WTC11 (cell line): ENCODE measurements at regions not wholly inside any gene's neighbourhood (a gene's known extent, or its start where the extent isn't known, plus 50 kb on each side); places are given as distances from the start of the nearest gene placed in this dataset.
"Not testable (repeated sequence)": the region's sequence is repeated elsewhere in the genome, so short reads cannot be mapped to it uniquely, and the experiment has no call there.

Source experiments
- ATAC-seq: fragments of 200-7000 bp; cut with Tn5 transposase; 2 replicates; pipeline ENCODE4 v1.10.0; 2021; ENCODE audit warnings: mild to moderate bottlenecking, moderate library complexity
- CTCF ChIA-PET: fragments of 300-600 bp; sonication (Branson Sonifier 250); formaldehyde crosslinking; loops from one replicate; lab custom pipeline; 2021; ENCODE audit warnings: antibody characterized with exemption; lab: Charles Lee
- POLR2A ChIA-PET: fragments of 350-600 bp; sonication (Branson Sonifier 250); formaldehyde crosslinking; loops from one replicate; lab custom pipeline; 2021; ENCODE audit warnings: antibody characterized with exemption; lab: Charles Lee
- DNase-seq: peaks from one replicate; pipeline ENCODE4 v3.0.0; 2021; ENCODE audit warnings: low spot score
- H3K27ac Mint-ChIP-seq: 2 replicates; pipeline ENCODE4 v1.8.0; 2021; ENCODE audit warnings: mixed read lengths
- H3K27me3 Mint-ChIP-seq: 2 replicates; pipeline ENCODE4 v1.8.0; 2021; ENCODE audit warnings: low read depth, mild to moderate bottlenecking, moderate library complexity, mixed read lengths
- H3K36me3 Mint-ChIP-seq: 2 replicates; pipeline ENCODE4 v1.8.0; 2021; ENCODE audit warnings: mixed read lengths
- H3K4me1 Mint-ChIP-seq: 2 replicates; pipeline ENCODE4 v1.8.0; 2022; ENCODE audit warnings: mixed read lengths
- H3K4me3 Mint-ChIP-seq: 2 replicates; pipeline ENCODE4 v1.8.0; 2021; ENCODE audit warnings: mild to moderate bottlenecking, moderate library complexity, mixed read lengths
- H3K9me3 Mint-ChIP-seq: 2 replicates; pipeline ENCODE4 v1.8.0; 2021; ENCODE audit warnings: mixed read lengths
- CBFB ChIP-seq: sonication (generic); formaldehyde crosslinking; IDR thresholded peaks from 2 replicates; pipeline ENCODE4 v1.8.1; 2022; ENCODE audit warnings: mild to moderate bottlenecking, low read depth, missing genetic modification reagents
- CREB1 ChIP-seq: sonication (generic); formaldehyde crosslinking; IDR thresholded peaks from 2 replicates; pipeline ENCODE4 v1.8.0; 2023; ENCODE audit warnings: mild to moderate bottlenecking, missing genetic modification reagents
- CREM ChIP-seq: sonication (generic); formaldehyde crosslinking; IDR thresholded peaks from 2 replicates; pipeline ENCODE4 v1.8.1; 2022; ENCODE audit warnings: mild to moderate bottlenecking, missing genetic modification reagents, moderate library complexity
- EMX1 ChIP-seq: fragments of 250-450 bp; sonication (Bioruptor Pico); IDR thresholded peaks from 2 replicates; pipeline ENCODE4 v1.8.0; 2021; ENCODE audit warnings: mild to moderate bottlenecking
- FOXP1 ChIP-seq: sonication (generic); formaldehyde crosslinking; IDR thresholded peaks from 2 replicates; pipeline ENCODE4 v1.8.0; 2022; ENCODE audit warnings: missing genetic modification reagents, mild to moderate bottlenecking, moderate library complexity, borderline replicate concordance
- GABPB1 ChIP-seq: sonication (generic); formaldehyde crosslinking; IDR thresholded peaks from 2 replicates; pipeline ENCODE4 v1.8.1; 2023; ENCODE audit warnings: mild to moderate bottlenecking, missing genetic modification reagents
- IRF2 ChIP-seq: sonication (generic); formaldehyde crosslinking; IDR thresholded peaks from 2 replicates; pipeline ENCODE4 v1.8.0; 2022; ENCODE audit warnings: low read depth, missing genetic modification reagents, borderline replicate concordance
- MXD4 ChIP-seq: fragments of 250-450 bp; sonication (Bioruptor Pico); IDR thresholded peaks from 2 replicates; pipeline ENCODE4 v1.8.0; 2021; ENCODE audit warnings: mild to moderate bottlenecking, moderate library complexity, borderline replicate concordance
- PRRX2 ChIP-seq: fragments of 250-450 bp; sonication (Bioruptor Pico); IDR thresholded peaks from 2 replicates; pipeline ENCODE4 v1.8.0; 2021; ENCODE audit warnings: mild to moderate bottlenecking
- SP1 ChIP-seq: sonication (generic); formaldehyde crosslinking; conservative IDR thresholded peaks from 2 replicates; pipeline ENCODE4 v1.8.1; 2022; ENCODE audit warnings: missing genetic modification reagents
- TCF7 ChIP-seq: sonication (generic); formaldehyde crosslinking; IDR thresholded peaks from 2 replicates; pipeline ENCODE4 v1.8.0; 2022; ENCODE audit warnings: mild to moderate bottlenecking, low read depth, missing genetic modification reagents, moderate library complexity
- ZNF121 ChIP-seq: sonication (generic); formaldehyde crosslinking; IDR thresholded peaks from 2 replicates; pipeline ENCODE4 v1.8.0; 2023; ENCODE audit warnings: missing genetic modification reagents
- ZNF396 ChIP-seq: fragments of 250-450 bp; sonication (Bioruptor Pico); IDR thresholded peaks from 2 replicates; pipeline ENCODE4 v1.8.0; 2021; ENCODE audit warnings: mild to moderate bottlenecking, moderate library complexity, borderline replicate concordance
- TF ChIP-seq, protein P1 (sequence below): fragments of 250-450 bp; sonication (Bioruptor Pico); IDR thresholded peaks from 2 replicates; pipeline ENCODE4 v1.9.0; 2021; ENCODE audit warnings: mild to moderate bottlenecking
- TF ChIP-seq, protein P2 (sequence below): sonication (generic); formaldehyde crosslinking; IDR thresholded peaks from 2 replicates; pipeline ENCODE4 v1.8.0; 2023; ENCODE audit warnings: missing genetic modification reagents
- TF ChIP-seq, protein P3 (sequence below): sonication (generic); formaldehyde crosslinking; IDR thresholded peaks from 2 replicates; pipeline ENCODE4 v1.8.0; 2022; ENCODE audit warnings: mild to moderate bottlenecking, missing genetic modification reagents
- TF ChIP-seq, protein P4 (sequence below): sonication (generic); formaldehyde crosslinking; IDR thresholded peaks from 2 replicates; pipeline ENCODE4 v1.8.1; 2023; ENCODE audit warnings: mild to moderate bottlenecking, missing genetic modification reagents, borderline replicate concordance
- TF ChIP-seq, protein P5 (sequence below): sonication (generic); formaldehyde crosslinking; IDR thresholded peaks from 2 replicates; pipeline ENCODE4 v1.8.0; 2022; ENCODE audit warnings: mild to moderate bottlenecking, missing genetic modification reagents

DNA sequence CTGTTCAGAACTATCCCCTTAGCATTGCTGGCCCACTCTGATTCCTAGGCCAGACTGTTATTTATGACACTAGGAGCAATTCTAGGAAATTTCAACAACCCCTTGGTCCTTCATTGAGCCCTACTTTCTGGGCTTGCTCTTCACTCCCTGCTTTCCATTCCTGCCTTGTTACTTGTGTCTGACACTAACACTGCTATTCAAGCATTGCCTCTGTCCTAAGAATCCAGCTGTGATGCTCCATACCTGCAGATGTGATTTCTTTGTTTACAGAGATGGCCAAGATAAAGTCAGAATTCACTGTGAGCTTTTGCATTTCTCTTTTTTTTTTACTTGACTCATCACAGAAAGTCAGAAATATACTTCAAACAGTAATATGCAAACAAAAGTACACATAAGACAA, 377.2 kb upstream of the GOT2 start:
- ChIA-PET CTCF (interaction anchor here (1.5 kb wide), 1 partner anchor 297 kb away, joined by 4 read pairs; no protein-coding TSS in a partner anchor), POLR2A (no interaction called here)
- Mint-ChIP-seq H3K27ac (no peak overlapping the region), H3K27me3 (no peaks in the 10 kb centered on the region), H3K9me3 (no peaks in the 10 kb centered on the region; the same call in 1 of the 2 replicates), H3K4me3 (no peak overlapping the region), H3K36me3 (no peaks in the 10 kb centered on the region), H3K4me1 (peaks cover 14% of the 10 kb centered on the region)
- ATAC-seq (peak; percentile 58; the same call in 1 of the 2 replicates), DNase-seq (no peak)
- 0 out of 2 replicates have a peak, but pooled peaks have one; percentile 6 for TF ChIP-seq ZNF121
- TF ChIP-seq EMX1 = no peak
- TF ChIP-seq PRRX2 (CRISPR knock-in tag) = no peak

DNA sequence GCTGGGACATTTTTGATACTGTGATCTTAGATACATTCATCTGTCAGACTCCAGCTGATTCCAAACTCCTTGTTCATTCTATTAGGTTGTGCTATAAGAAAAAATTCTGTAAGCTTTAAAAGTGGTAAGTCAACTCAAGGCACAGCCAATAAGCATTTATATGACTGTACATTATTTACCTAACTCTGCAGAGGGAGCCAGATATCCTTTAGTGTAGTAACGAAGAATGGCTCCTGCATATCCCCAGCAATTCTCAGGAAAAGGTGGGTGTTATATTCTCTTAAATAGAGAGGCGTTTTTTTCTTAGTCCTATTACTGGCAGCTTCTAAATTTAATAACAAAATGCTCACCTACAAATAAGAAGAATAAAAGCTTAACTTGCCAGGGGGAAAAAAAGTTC, 374.3 kb upstream of the GOT2 start:
- ChIA-PET CTCF (interaction anchor here (0.9 kb wide), 1 partner anchor 216 kb away, joined by 3 read pairs; no protein-coding TSS in a partner anchor), POLR2A (no interaction called here)
- peaks cover 12% of the 10 kb centered on the region; the same call in 1 of the 2 replicates for H3K4me1 Mint-ChIP-seq
- TF ChIP-seq CREB1 (CRISPR knock-in tag) (no peak), GABPB1 (CRISPR knock-in tag) (no peak), FOXP1 (CRISPR knock-in tag) (no peak), IRF2 (CRISPR knock-in tag) (no peak), SP1 (CRISPR knock-in tag) (no peak)
- TF ChIP-seq, protein P1, sequence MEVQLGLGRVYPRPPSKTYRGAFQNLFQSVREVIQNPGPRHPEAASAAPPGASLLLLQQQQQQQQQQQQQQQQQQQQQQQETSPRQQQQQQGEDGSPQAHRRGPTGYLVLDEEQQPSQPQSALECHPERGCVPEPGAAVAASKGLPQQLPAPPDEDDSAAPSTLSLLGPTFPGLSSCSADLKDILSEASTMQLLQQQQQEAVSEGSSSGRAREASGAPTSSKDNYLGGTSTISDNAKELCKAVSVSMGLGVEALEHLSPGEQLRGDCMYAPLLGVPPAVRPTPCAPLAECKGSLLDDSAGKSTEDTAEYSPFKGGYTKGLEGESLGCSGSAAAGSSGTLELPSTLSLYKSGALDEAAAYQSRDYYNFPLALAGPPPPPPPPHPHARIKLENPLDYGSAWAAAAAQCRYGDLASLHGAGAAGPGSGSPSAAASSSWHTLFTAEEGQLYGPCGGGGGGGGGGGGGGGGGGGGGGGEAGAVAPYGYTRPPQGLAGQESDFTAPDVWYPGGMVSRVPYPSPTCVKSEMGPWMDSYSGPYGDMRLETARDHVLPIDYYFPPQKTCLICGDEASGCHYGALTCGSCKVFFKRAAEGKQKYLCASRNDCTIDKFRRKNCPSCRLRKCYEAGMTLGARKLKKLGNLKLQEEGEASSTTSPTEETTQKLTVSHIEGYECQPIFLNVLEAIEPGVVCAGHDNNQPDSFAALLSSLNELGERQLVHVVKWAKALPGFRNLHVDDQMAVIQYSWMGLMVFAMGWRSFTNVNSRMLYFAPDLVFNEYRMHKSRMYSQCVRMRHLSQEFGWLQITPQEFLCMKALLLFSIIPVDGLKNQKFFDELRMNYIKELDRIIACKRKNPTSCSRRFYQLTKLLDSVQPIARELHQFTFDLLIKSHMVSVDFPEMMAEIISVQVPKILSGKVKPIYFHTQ (CRISPR knock-in tag) = no peak
- TF ChIP-seq, all 79 proteins: peak for 0
- H3K9me3 Mint-ChIP-seq = no peaks in the 10 kb centered on the region; the same call in 1 of the 2 replicates
- no peaks in the 10 kb centered on the region for H3K36me3 Mint-ChIP-seq
- no peak overlapping the region for H3K4me3 Mint-ChIP-seq
- no peak for DNase-seq
- no peak for ATAC-seq
- no peak overlapping the region for H3K27ac Mint-ChIP-seq
- no peaks in the 10 kb centered on the region for H3K27me3 Mint-ChIP-seq

DNA sequence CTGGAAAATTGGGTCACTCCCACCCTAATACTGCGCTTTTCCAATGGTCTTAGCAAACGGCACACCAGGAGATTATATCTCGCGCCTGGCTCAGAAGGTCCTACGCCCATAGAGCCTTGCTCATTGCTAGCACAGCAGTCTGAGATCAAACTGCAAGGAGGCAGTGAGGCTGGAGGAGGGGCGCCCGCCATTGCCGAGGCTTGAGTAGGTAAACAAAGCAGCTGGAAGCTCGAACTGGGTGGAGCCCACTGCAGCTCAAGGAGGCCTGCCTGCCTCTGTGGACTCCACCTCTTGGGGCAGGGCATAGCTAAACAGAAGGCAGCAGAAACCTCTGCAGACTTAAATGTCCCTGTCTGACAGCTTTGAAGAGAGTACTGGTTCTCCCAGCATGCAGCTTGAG, 362.6 kb upstream of the GOT2 start:
- H3K36me3 Mint-ChIP-seq = peaks cover 17% of the 10 kb centered on the region
- H3K9me3 Mint-ChIP-seq = peaks cover 25% of the 10 kb centered on the region
- ATAC-seq, CTCF ChIA-PET, POLR2A ChIA-PET, H3K4me1 Mint-ChIP-seq, DNase-seq, H3K27ac Mint-ChIP-seq, H3K4me3 Mint-ChIP-seq, H3K27me3 Mint-ChIP-seq: not testable (repeated sequence)

DNA sequence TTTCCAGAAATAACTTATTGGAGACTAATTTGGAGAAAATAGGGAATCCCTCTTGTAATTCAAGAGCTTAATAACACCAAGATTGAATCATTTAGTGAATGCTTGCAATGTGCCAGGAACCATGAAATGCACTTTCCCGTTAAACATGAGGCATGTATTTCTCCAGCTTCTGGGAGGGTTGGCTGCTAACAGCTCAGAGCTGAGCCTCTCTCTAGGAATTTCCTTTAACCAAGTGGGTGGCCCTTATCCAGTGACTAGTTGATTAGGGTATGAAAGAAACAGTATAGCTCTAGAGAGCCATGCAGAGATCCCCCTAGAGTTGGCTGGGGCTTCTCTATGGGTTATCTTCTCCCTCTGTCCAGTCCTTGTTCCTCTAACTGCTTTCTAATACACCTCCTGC, 356.4 kb upstream of the GOT2 start:
- no peak for DNase-seq
- Mint-ChIP-seq H3K4me1 (peaks cover 10% of the 10 kb centered on the region), H3K36me3 (no peaks in the 10 kb centered on the region), H3K27me3 (no peaks in the 10 kb centered on the region), H3K4me3 (no peak overlapping the region), H3K9me3 (no peaks in the 10 kb centered on the region), H3K27ac (no peak overlapping the region)
- CTCF ChIA-PET = interaction anchor here (1.9 kb wide), 1 partner anchor 276 kb away, joined by 4 read pairs; no protein-coding TSS in a partner anchor
- peak; percentile 64 for ATAC-seq
- POLR2A ChIA-PET = no interaction called here
- TF ChIP-seq, protein P2, sequence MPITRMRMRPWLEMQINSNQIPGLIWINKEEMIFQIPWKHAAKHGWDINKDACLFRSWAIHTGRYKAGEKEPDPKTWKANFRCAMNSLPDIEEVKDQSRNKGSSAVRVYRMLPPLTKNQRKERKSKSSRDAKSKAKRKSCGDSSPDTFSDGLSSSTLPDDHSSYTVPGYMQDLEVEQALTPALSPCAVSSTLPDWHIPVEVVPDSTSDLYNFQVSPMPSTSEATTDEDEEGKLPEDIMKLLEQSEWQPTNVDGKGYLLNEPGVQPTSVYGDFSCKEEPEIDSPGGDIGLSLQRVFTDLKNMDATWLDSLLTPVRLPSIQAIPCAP (CRISPR knock-in tag) = no peak
- TF ChIP-seq TCF7 = no peak
- TF ChIP-seq, protein P3, sequence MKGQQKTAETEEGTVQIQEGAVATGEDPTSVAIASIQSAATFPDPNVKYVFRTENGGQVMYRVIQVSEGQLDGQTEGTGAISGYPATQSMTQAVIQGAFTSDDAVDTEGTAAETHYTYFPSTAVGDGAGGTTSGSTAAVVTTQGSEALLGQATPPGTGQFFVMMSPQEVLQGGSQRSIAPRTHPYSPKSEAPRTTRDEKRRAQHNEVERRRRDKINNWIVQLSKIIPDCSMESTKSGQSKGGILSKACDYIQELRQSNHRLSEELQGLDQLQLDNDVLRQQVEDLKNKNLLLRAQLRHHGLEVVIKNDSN (CRISPR knock-in tag) = no peak
- no peak for TF ChIP-seq CBFB (CRISPR knock-in tag)
- no peak for TF ChIP-seq MXD4 (CRISPR knock-in tag)
- TF ChIP-seq ZNF396 (CRISPR knock-in tag) = no peak
- TF ChIP-seq, protein P4, sequence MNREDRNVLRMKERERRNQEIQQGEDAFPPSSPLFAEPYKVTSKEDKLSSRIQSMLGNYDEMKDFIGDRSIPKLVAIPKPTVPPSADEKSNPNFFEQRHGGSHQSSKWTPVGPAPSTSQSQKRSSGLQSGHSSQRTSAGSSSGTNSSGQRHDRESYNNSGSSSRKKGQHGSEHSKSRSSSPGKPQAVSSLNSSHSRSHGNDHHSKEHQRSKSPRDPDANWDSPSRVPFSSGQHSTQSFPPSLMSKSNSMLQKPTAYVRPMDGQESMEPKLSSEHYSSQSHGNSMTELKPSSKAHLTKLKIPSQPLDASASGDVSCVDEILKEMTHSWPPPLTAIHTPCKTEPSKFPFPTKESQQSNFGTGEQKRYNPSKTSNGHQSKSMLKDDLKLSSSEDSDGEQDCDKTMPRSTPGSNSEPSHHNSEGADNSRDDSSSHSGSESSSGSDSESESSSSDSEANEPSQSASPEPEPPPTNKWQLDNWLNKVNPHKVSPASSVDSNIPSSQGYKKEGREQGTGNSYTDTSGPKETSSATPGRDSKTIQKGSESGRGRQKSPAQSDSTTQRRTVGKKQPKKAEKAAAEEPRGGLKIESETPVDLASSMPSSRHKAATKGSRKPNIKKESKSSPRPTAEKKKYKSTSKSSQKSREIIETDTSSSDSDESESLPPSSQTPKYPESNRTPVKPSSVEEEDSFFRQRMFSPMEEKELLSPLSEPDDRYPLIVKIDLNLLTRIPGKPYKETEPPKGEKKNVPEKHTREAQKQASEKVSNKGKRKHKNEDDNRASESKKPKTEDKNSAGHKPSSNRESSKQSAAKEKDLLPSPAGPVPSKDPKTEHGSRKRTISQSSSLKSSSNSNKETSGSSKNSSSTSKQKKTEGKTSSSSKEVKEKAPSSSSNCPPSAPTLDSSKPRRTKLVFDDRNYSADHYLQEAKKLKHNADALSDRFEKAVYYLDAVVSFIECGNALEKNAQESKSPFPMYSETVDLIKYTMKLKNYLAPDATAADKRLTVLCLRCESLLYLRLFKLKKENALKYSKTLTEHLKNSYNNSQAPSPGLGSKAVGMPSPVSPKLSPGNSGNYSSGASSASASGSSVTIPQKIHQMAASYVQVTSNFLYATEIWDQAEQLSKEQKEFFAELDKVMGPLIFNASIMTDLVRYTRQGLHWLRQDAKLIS = no peak
- no peak for TF ChIP-seq CREM
- no peak for TF ChIP-seq ZNF121
- TF ChIP-seq, protein P5, sequence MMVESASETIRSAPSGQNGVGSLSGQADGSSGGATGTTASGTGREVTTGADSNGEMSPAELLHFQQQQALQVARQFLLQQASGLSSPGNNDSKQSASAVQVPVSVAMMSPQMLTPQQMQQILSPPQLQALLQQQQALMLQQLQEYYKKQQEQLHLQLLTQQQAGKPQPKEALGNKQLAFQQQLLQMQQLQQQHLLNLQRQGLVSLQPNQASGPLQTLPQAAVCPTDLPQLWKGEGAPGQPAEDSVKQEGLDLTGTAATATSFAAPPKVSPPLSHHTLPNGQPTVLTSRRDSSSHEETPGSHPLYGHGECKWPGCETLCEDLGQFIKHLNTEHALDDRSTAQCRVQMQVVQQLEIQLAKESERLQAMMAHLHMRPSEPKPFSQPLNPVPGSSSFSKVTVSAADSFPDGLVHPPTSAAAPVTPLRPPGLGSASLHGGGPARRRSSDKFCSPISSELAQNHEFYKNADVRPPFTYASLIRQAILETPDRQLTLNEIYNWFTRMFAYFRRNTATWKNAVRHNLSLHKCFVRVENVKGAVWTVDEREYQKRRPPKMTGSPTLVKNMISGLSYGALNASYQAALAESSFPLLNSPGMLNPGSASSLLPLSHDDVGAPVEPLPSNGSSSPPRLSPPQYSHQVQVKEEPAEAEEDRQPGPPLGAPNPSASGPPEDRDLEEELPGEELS (CRISPR knock-in tag) = no peak
